Endothelial cell of umbilical vein (primary cell): ENCODE measurements at regions not wholly inside any gene's neighbourhood (a gene's known extent, or its start where the extent isn't known, plus 50 kb on each side); places are given as distances from the start of the nearest gene placed in this dataset.

Source experiments
- BruUV-seq: library from RNA; stranded (reverse); fragments of 400-500 nt; replicated peaks from 2 replicates; lab custom pipeline; 2021; lab: Mats Ljungman, UMichigan
- CTCF ChIA-PET: fragments of 300-600, 350-600 bp; sonication (Branson Sonifier 250); formaldehyde crosslinking; loops from one replicate; lab custom pipeline; 2021; ENCODE audit warnings: antibody characterized with exemption, inconsistent platforms; lab: Charles Lee
- POLR2A ChIA-PET: fragments of 300-600, 350-600 bp; sonication (Branson Sonifier 250); formaldehyde crosslinking; loops from one replicate; lab custom pipeline; 2021; ENCODE audit warnings: antibody characterized with exemption, inconsistent platforms; lab: Charles Lee
- DNase-seq: peaks from one replicate; pipeline ENCODE4 v3.0.0-alpha.2; 2011; ENCODE audit warnings: low read depth, low spot score
- FAIRE-seq: peaks from 2 replicates; lab custom pipeline; 2011; peaks lifted over from hg19 to GRCh38; lab: Jason Lieb, UNC
- H2AFZ ChIP-seq: 2 replicates; pipeline ENCODE4 v1.6.0; 2012; ENCODE audit warnings: low read depth, low read length, control low read depth, inconsistent platforms
- H3K27ac ChIP-seq: 2 replicates; pipeline ENCODE4 v1.5.1; 2011; ENCODE audit warnings: low read depth, mild to moderate bottlenecking, control low read depth, low read length, moderate library complexity; ENCODE audit not compliant: insufficient read depth
- H3K27me3 ChIP-seq, 2 experiments: 2 replicates each; pipeline versions ENCODE4 v1.6.0 to v1.6.1; 2011; ENCODE audit warnings: low read length in 2 of 2, mixed read lengths in 1 of 2; ENCODE audit not compliant: control insufficient read depth in 2 of 2, insufficient read depth in 2 of 2
- H3K36me3 ChIP-seq, 2 experiments: 2 replicates in 1 of 2; 3 replicates in 1 of 2; pipeline ENCODE4 v1.5.1; 2011; ENCODE audit warnings: low read length in 2 of 2, mild to moderate bottlenecking in 1 of 2, moderate library complexity in 1 of 2; ENCODE audit not compliant: control insufficient read depth in 2 of 2, insufficient read depth in 2 of 2; ENCODE audit errors: extremely low read depth in 1 of 2
- H3K4me1 ChIP-seq: 3 replicates; pipeline ENCODE4 v1.5.1; 2011; ENCODE audit warnings: mild to moderate bottlenecking, low read length; ENCODE audit not compliant: control insufficient read depth, insufficient read depth; ENCODE audit errors: extremely low read depth
- H3K4me2 ChIP-seq: 2 replicates; pipeline ENCODE4 v1.6.1; 2011; ENCODE audit warnings: low read length, control low read depth, mixed read lengths; ENCODE audit not compliant: insufficient read depth
- H3K4me3 ChIP-seq, 3 experiments: fragments of 200-600 bp in 1 of 3; sonication (generic), shearing (Covaris generic) in 1 of 3; replicated peaks in 1 of 3; 2 replicates each; pipeline ENCODE4 v1.5.1; 2011 to 2016; ENCODE audit warnings: control low read depth in 3 of 3, low read length in 3 of 3, mild to moderate bottlenecking in 2 of 3, inconsistent platforms in 1 of 3, low read depth in 1 of 3, moderate library complexity in 1 of 3; ENCODE audit not compliant: insufficient read depth in 1 of 3
- H3K79me2 ChIP-seq: 2 replicates; pipeline ENCODE4 v1.6.0; 2012; ENCODE audit warnings: low read length, inconsistent platforms; ENCODE audit not compliant: control insufficient read depth, insufficient read depth
- H3K9ac ChIP-seq: replicated peaks from 2 replicates; pipeline ENCODE3; 2011; ENCODE audit warnings: low read length, control low read depth; ENCODE audit not compliant: insufficient read depth; ENCODE audit errors: extremely low read depth
- H3K9me1 ChIP-seq: replicated peaks from 3 replicates; pipeline ENCODE4 v1.6.0; 2011; ENCODE audit warnings: mild to moderate bottlenecking, low read length; ENCODE audit not compliant: control insufficient read depth, insufficient read depth; ENCODE audit errors: extremely low read depth
- H3K9me3 ChIP-seq: replicated peaks from 2 replicates; pipeline ENCODE4 v1.5.1; 2012; ENCODE audit warnings: low read length, inconsistent platforms; ENCODE audit not compliant: control insufficient read depth, insufficient read depth
- H4K20me1 ChIP-seq: replicated peaks from 2 replicates; pipeline ENCODE3; 2011; ENCODE audit warnings: mild to moderate bottlenecking, low read length; ENCODE audit not compliant: control insufficient read depth, insufficient read depth; ENCODE audit errors: extremely low read depth
- CTCF ChIP-seq, 2 donors: IDR thresholded peaks; 1 replicate in 1 of 2; 2 replicates in 1 of 2; pipeline ENCODE4 v1.5.1; 2011; ENCODE audit warnings: low read length in 2 of 2, mild to moderate bottlenecking in 2 of 2, moderate library complexity in 2 of 2, control low read depth in 1 of 2, inconsistent platforms in 1 of 2, low read depth in 1 of 2; ENCODE audit not compliant: insufficient read depth in 1 of 2; ENCODE audit errors: extremely low read depth in 1 of 2
- EZH2 ChIP-seq: IDR thresholded peaks from 2 replicates; pipeline ENCODE4 v1.6.1; 2012; ENCODE audit warnings: borderline replicate concordance, low read depth, mild to moderate bottlenecking, moderate library complexity, low read length, inconsistent platforms; ENCODE audit not compliant: severe bottlenecking
- FOS ChIP-seq: IDR thresholded peaks from 2 replicates; pipeline ENCODE4 v1.6.1; 2011; ENCODE audit warnings: mild to moderate bottlenecking, low read length, moderate library complexity, borderline replicate concordance; ENCODE audit not compliant: insufficient read depth
- GATA2 ChIP-seq: IDR thresholded peaks from 2 replicates; pipeline ENCODE4 v1.7.0; 2011; ENCODE audit warnings: low read depth, mild to moderate bottlenecking, moderate library complexity, mixed read lengths, low read length; ENCODE audit not compliant: insufficient read length, insufficient read depth
- JUN ChIP-seq: IDR thresholded peaks from 2 replicates; pipeline ENCODE4 v1.6.1; 2011; ENCODE audit warnings: borderline replicate concordance, low read depth; ENCODE audit not compliant: insufficient read length, insufficient read depth
- MAX ChIP-seq: IDR thresholded peaks from 2 replicates; pipeline ENCODE4 v1.6.1; 2011; ENCODE audit not compliant: insufficient read depth, insufficient read length
- MYC ChIP-seq: IDR thresholded peaks from one replicate; pipeline ENCODE4 v1.6.1; 2011; ENCODE audit warnings: mild to moderate bottlenecking, low read depth, low read length
- POLR2A ChIP-seq: IDR thresholded peaks from 2 replicates; pipeline ENCODE4 v1.6.1; 2012; ENCODE audit warnings: low read depth, mild to moderate bottlenecking, control low read depth, low read length
- POLR2AphosphoS5 ChIP-seq: IDR thresholded peaks from 2 replicates; pipeline ENCODE4 v1.6.1; 2012; ENCODE audit warnings: low read depth, mild to moderate bottlenecking, control low read depth, low read length, moderate library complexity; ENCODE audit not compliant: insufficient read depth
- dilution Hi-C: fragments of 300-500 bp; cut with MboI; formaldehyde crosslinking; loops from one replicate; pipeline ENCODE4 v1.15.0; 2019; ENCODE audit warnings: low sequenced_read_pairs; ENCODE audit not compliant: extremely low pct_ligation_motif_present
- intact Hi-C: fragments of 100-400 bp; cut with micrococcal nuclease; formaldehyde crosslinking; loops from one replicate; pipeline ENCODE4 v1.10.0; 2022

GRCh38 chr3:159619341-159619885, 369.2 kb upstream of the IL12A start:
- CTCF ChIA-PET, result interaction anchor here (2.2 to 3.8 kb wide), 2 partner anchors 92 to 186 kb away, joined by 6 to 35 read pairs; no protein-coding TSS in a partner anchor
- intact Hi-C loops, result loop anchor here (10.0 kb wide), 1 partner anchor 355 kb away; no protein-coding TSS in a partner anchor
- no peak overlapping the region for H3K9ac ChIP-seq

More at GRCh38 chr3:159619341-159619885, 369.2 kb upstream of the IL12A start:
- TF ChIP-seq POLR2A, result no peak
- TF ChIP-seq MAX, result no peak
- no peak for TF ChIP-seq CTCF (IDR thresholded peaks at IDR 0.05; ENCODE audit: extremely low read depth in 1 of 2, insufficient read depth in 1 of 2, low read depth in 1 of 2, low read length in 2 of 2)
- no peak for TF ChIP-seq JUN
- no peak for TF ChIP-seq POLR2AphosphoS5
- no peak for TF ChIP-seq FOS
- TF ChIP-seq EZH2, result no peak
- no peak for TF ChIP-seq GATA2
- no peak for TF ChIP-seq MYC
- Histone ChIP-seq H3K36me3 (no peaks in the 10 kb centered on the region), H2AFZ (no peak overlapping the region), H3K27ac (no peak overlapping the region), H3K4me1 (peaks cover 19% of the 10 kb centered on the region), H3K9me3 (no peaks in the 10 kb centered on the region), H3K27me3 (no peaks in the 10 kb centered on the region), H3K9me1 (no peaks in the 10 kb centered on the region), H3K4me3 (no peak overlapping the region), H4K20me1 (no peaks in the 10 kb centered on the region), H3K4me2 (no peak overlapping the region), H3K79me2 (no peaks in the 10 kb centered on the region)
- DNase-seq, result no peak
- BruUV-seq, result no TSS peak
- FAIRE-seq, result no peak
- POLR2A ChIA-PET, result no interaction called here
- dilution Hi-C loops, result no loop called here
